ENCODE measurements at regions not wholly inside any gene's neighbourhood (a gene's known extent, or its start where the extent isn't known, plus 50 kb on each side); places are given as distances from the start of the nearest gene placed in this dataset.

DNA sequence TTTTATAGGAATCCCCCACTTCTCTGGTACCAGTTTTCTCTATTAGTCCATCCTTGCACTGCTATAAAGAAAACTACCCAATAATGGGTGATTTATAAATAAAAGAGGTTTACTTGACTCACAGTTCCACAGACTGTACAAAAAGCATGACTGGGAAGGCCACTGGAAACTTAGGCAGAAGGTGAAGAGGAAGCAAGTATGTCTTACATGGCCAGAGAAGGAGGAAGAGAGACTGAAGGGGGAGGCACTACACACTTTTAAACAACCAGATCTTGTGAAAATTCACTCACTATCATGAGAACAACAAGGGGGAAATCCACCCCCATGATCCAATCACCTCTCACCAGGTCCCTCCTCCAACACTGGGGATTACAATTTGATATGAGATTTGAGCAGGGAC is 68.9 kb upstream of the GNAZ start:
- TF ChIP-seq GATA2 (IDR thresholded peaks at IDR 0.05; ENCODE audit: low read depth, low read length) (no peak), GATA3 (IDR thresholded peaks at IDR 0.05; ENCODE audit: low read depth, low read length) (no peak)

DNA sequence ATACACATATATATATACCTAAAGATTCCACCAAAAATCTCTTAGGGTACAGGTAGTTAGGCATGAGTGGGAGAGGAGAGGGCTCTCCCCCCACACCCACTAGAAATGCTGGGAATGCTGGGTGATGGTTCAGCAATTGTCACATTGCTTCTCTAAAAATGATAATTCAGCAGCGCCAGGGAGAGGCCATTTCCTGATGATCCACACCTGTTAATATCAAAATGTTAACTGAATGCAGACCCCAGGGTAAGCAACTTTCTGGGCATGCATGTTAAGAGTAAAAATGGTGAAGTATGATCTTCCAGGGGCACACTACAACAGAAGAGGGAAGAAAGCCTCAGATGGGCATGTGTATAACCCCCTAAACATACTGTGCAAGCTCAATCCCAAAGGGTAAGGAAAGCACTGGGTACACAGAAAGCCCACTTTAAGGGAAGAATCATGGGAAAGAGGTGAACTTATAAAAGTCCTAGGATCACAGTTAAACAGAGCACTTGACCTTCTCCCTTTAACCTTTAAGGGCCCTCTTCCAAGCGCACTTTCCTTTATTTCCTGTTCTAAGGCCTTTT is 67.6 kb upstream of the GNAZ start:
- TF ChIP-seq GATA3 (IDR thresholded peaks at IDR 0.05; ENCODE audit: low read depth, low read length) (no peak), GATA2 (IDR thresholded peaks at IDR 0.05; ENCODE audit: low read depth, low read length) (no peak)

DNA sequence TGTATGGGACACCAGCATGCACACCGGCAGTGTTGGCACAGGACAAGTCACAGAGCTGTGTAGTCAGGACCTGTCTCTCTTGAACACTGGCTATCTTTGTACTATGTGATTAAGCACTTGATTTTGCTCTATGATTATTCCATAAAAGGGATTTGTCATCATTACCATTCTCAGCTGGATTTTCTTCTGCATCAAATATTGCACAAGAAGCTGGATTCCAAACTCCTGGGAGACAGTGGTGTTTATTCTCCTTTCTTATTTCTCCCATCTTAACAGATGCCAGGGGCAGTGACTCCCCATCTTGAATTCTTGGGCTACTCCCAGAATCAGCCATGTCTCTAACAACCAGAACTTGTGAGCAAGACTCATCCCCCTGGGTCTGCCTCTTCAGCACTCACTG is 62.5 kb upstream of the GNAZ start:
- TF ChIP-seq GATA3 (IDR thresholded peaks at IDR 0.05; ENCODE audit: low read depth, low read length) (no peak), GATA2 (IDR thresholded peaks at IDR 0.05; ENCODE audit: low read depth, low read length) (no peak)

DNA sequence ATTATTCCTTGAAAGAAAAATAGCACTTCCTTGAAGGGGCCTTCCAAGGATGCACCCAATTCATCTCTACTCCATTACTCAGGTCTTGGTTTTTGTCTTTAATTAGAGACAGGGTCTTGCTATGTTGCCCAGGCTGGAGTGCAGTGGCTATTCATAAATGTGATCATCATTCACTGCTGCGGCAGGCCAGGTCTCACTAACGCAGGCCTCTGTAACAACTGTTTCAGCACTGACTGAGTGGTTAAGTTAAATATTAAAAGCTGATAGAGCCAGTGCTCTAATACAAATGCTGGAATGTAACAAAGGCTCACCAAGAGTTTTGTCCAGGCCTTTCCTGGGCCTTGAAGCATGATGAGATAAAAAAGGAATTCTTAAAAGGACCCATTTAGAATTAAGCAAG is 61.4 kb upstream of the GNAZ start:
- TF ChIP-seq GATA2 (IDR thresholded peaks at IDR 0.05; ENCODE audit: low read depth, low read length) (no peak), GATA3 (IDR thresholded peaks at IDR 0.05; ENCODE audit: low read depth, low read length) (no peak)

Data from SH-SY5Y (cell line).